Esophagus squamous epithelium (tissue), 5 donors: ENCODE measurements at regions not wholly inside any gene's neighbourhood (a gene's known extent, or its start where the extent isn't known, plus 50 kb on each side); places are given as distances from the start of the nearest gene placed in this dataset.

Source experiments
- DNase-seq: peaks from one replicate; lab custom pipeline; 2025; lab: John Stamatoyannopoulos, UW
- H3K27ac ChIP-seq, 4 donors: fragments of 200-600 bp; sonication (generic); one replicate each; pipeline ENCODE4 v1.5.1; 2016 to 2019; ENCODE audit warnings: mild to moderate bottlenecking in 1 of 4
- H3K27me3 ChIP-seq, 4 donors: fragments of 200-600 bp; sonication (generic); 1 replicate in 3 of 4; 2 replicates in 1 of 4; pipeline versions ENCODE4 v1.5.1 to v1.6.0; 2017 to 2021; ENCODE audit warnings: antibody characterized with exemption in 1 of 4
- H3K36me3 ChIP-seq, 3 donors: fragments of 200-600 bp; sonication (generic); one replicate each; pipeline ENCODE4 v1.5.1; 2016 to 2019
- H3K4me1 ChIP-seq, 3 donors: fragments of 200-600 bp; sonication (generic); one replicate each; pipeline ENCODE4 v1.5.1; 2017 to 2019
- H3K4me3 ChIP-seq, 4 donors: fragments of 200-600 bp; sonication (generic); 1 replicate in 3 of 4; 2 replicates in 1 of 4; pipeline ENCODE4 v1.5.1; 2016 to 2019; ENCODE audit warnings: mild to moderate bottlenecking in 2 of 4, moderate library complexity in 1 of 4
- H3K9me3 ChIP-seq, 3 donors: fragments of 200-600 bp; sonication (generic); one replicate each; pipeline ENCODE4 v1.5.1; 2016 to 2019
- POLR2A ChIP-seq, 4 donors: fragments of 450-650 bp; IDR thresholded peaks; one replicate each; pipeline ENCODE4 v1.6.1; 2017; ENCODE audit warnings: antibody characterized with exemption in 4 of 4, mild to moderate bottlenecking in 4 of 4, moderate library complexity in 3 of 4
- WGBS, 2 donors: methylation state at CpG; one replicate each; pipeline ENCODE4 v1.1.5; 2018; 5-methylcytosine and 5-hydroxymethylcytosine counted together
- intact Hi-C: fragments of 100-400 bp; cut with DNase I; formaldehyde crosslinking; loops from one replicate; pipeline ENCODE4 v1.15.0; 2022
- TF ChIP-seq, protein P1 (sequence below), 6 experiments: fragments of 450-650 bp in 4 of 6; fragments of 200-600 bp in 2 of 6; sonication (generic) in 2 of 6; IDR thresholded peaks; one replicate each; pipeline ENCODE4 v1.5.1; 2016 to 2019; ENCODE audit warnings: antibody characterized with exemption in 6 of 6, mild to moderate bottlenecking in 4 of 6, moderate library complexity in 4 of 6
- donor health status: DM: yes; HTN: yes; CAD: no.

DNA sequence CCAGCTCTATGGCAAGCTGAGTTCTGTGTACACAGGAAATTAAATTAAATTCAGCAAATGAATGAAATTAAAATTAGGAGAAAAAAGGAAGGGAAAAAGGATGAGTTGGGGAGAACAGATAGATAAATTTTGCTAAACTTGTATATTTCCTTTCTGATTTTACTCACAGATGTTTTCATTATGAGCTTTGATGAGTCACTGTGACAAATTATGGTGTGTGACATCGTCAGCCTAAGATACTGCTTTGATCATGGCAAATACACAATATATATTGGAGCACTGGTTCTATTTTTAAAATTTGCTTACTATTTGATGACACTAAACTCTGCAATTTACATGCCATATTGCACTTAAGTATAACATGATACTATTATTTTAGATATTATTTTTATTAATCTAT lies 464.6 kb upstream of the SPHKAP start:
- Histone ChIP-seq H3K4me3 (no peak overlapping the region), H3K27ac (no peak overlapping the region), H3K36me3 (no peaks in the 10 kb centered on the region), H3K4me1 (no peaks in the 10 kb centered on the region), H3K27me3 (no peaks in the 10 kb centered on the region), H3K9me3 (no peaks in the 10 kb centered on the region)
- WGBS, 2 donors = 13 to 53% methylated on average over 1 of the region's 1 CpG
- intact Hi-C loops = no loop called here
- TF ChIP-seq, protein P1, sequence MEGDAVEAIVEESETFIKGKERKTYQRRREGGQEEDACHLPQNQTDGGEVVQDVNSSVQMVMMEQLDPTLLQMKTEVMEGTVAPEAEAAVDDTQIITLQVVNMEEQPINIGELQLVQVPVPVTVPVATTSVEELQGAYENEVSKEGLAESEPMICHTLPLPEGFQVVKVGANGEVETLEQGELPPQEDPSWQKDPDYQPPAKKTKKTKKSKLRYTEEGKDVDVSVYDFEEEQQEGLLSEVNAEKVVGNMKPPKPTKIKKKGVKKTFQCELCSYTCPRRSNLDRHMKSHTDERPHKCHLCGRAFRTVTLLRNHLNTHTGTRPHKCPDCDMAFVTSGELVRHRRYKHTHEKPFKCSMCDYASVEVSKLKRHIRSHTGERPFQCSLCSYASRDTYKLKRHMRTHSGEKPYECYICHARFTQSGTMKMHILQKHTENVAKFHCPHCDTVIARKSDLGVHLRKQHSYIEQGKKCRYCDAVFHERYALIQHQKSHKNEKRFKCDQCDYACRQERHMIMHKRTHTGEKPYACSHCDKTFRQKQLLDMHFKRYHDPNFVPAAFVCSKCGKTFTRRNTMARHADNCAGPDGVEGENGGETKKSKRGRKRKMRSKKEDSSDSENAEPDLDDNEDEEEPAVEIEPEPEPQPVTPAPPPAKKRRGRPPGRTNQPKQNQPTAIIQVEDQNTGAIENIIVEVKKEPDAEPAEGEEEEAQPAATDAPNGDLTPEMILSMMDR (IDR thresholded peaks at IDR 0.05) = no peak
- TF ChIP-seq POLR2A (IDR thresholded peaks at IDR 0.05) = no peak
- DNase-seq = no peak

DNA sequence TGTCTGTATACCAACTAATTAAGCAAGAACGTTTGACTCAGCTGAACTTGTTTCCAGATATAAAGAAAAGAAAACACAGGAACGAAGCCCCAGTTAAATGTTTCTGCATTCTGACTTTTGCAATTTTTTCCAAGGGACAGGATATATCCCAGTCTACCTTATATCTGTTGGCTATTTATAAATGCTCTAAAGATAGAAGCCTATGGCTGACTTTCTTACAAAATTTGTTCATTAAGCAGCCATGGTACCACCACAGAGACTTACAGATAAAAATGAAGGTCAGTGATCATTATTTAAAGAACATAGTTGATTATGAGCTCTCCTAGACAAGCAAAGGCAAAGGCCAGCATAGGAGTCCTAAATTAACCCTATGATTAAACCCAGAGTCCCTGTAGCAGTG lies 462.7 kb upstream of the SPHKAP start:
- no peaks in the 10 kb centered on the region for H3K27me3 ChIP-seq
- H3K9me3 ChIP-seq = no peaks in the 10 kb centered on the region
- H3K4me3 ChIP-seq = no peak overlapping the region
- TF ChIP-seq, protein P1 (IDR thresholded peaks at IDR 0.05) = no peak
- no peak for TF ChIP-seq POLR2A (IDR thresholded peaks at IDR 0.05)
- H3K27ac ChIP-seq = no peak overlapping the region
- intact Hi-C loops = no loop called here
- no peaks in the 10 kb centered on the region for H3K4me1 ChIP-seq
- WGBS, 2 donors = 51 to 55% methylated on average over 2 of the region's 2 CpGs
- no peaks in the 10 kb centered on the region for H3K36me3 ChIP-seq
- no peak for DNase-seq

GRCh38 chr2:228642861-228643260 lies 461.4 kb upstream of the SPHKAP start:
- Histone ChIP-seq H3K4me1 (no peaks in the 10 kb centered on the region), H3K27ac (no peak overlapping the region), H3K9me3 (no peaks in the 10 kb centered on the region), H3K36me3 (no peaks in the 10 kb centered on the region), H3K27me3 (no peaks in the 10 kb centered on the region), H3K4me3 (no peak overlapping the region)
- 52% methylated on average over 2 of the region's 2 CpGs for WGBS, 2 donors
- intact Hi-C loops = no loop called here
- no peak for DNase-seq
- no peak for TF ChIP-seq POLR2A (IDR thresholded peaks at IDR 0.05)
- TF ChIP-seq, protein P1 (IDR thresholded peaks at IDR 0.05) = no peak

- no peak overlapping the region for H3K4me3 ChIP-seq
- 65 to 78% methylated on average over 2 of the region's 2 CpGs for WGBS, 2 donors
- TF ChIP-seq, protein P1 (IDR thresholded peaks at IDR 0.05) = no peak
- no peak for TF ChIP-seq POLR2A (IDR thresholded peaks at IDR 0.05)
- H3K27me3 ChIP-seq = no peaks in the 10 kb centered on the region
- DNase-seq = no peak
- no peaks in the 10 kb centered on the region for H3K9me3 ChIP-seq
- no peaks in the 10 kb centered on the region for H3K4me1 ChIP-seq
- H3K36me3 ChIP-seq = no peaks in the 10 kb centered on the region
- no peak overlapping the region for H3K27ac ChIP-seq
- intact Hi-C loops = no loop called here
Observed at GRCh38 chr2:228630786-228631185, 449.3 kb upstream of the SPHKAP start.

DNA sequence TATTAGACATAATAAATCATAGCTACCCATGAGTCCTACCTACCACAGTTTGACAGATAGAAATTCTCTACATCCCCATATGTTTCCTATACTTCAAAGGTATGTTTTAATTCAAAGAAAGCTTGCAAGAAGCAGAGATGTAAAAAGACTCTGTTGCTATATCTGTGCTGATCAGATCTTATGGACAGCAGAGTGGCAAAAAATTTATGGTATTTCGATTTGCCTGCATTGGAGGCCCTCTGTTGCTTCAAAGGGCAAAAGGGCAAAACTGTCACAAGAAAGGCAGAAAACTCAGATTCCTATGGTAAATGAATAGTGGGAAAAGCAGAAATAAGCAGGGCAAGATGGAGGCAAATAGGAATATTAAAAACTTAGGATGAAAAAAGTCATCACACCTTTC lies 447.8 kb upstream of the SPHKAP start:
- no peaks in the 10 kb centered on the region for H3K4me1 ChIP-seq
- H3K27ac ChIP-seq = no peak overlapping the region
- no peak overlapping the region for H3K4me3 ChIP-seq
- intact Hi-C loops = no loop called here
- no peak for DNase-seq
- no peaks in the 10 kb centered on the region for H3K27me3 ChIP-seq
- no peak for TF ChIP-seq POLR2A (IDR thresholded peaks at IDR 0.05)
- TF ChIP-seq, protein P1 (IDR thresholded peaks at IDR 0.05) = no peak
- no peaks in the 10 kb centered on the region for H3K9me3 ChIP-seq
- WGBS, 2 donors = 40 to 45% methylated on average over 1 of the region's 1 CpG
- no peaks in the 10 kb centered on the region for H3K36me3 ChIP-seq
